LNCAP (cell line): ENCODE measurements at regions not wholly inside any gene's neighbourhood (a gene's known extent, or its start where the extent isn't known, plus 50 kb on each side); places are given as distances from the start of the nearest gene placed in this dataset.

Experiments used
- TF ChIP-seq, protein P1 (sequence below): fragments of 450-650 bp; IDR thresholded peaks from 2 replicates; pipeline ENCODE4 v1.5.1; 2017; ENCODE audit warnings: mild to moderate bottlenecking

GRCh38 chr5:135246605-135246922 lies 152.5 kb downstream of the MACROH2A1 start:
- TF ChIP-seq, protein P1, sequence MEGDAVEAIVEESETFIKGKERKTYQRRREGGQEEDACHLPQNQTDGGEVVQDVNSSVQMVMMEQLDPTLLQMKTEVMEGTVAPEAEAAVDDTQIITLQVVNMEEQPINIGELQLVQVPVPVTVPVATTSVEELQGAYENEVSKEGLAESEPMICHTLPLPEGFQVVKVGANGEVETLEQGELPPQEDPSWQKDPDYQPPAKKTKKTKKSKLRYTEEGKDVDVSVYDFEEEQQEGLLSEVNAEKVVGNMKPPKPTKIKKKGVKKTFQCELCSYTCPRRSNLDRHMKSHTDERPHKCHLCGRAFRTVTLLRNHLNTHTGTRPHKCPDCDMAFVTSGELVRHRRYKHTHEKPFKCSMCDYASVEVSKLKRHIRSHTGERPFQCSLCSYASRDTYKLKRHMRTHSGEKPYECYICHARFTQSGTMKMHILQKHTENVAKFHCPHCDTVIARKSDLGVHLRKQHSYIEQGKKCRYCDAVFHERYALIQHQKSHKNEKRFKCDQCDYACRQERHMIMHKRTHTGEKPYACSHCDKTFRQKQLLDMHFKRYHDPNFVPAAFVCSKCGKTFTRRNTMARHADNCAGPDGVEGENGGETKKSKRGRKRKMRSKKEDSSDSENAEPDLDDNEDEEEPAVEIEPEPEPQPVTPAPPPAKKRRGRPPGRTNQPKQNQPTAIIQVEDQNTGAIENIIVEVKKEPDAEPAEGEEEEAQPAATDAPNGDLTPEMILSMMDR, result no peak

DNA sequence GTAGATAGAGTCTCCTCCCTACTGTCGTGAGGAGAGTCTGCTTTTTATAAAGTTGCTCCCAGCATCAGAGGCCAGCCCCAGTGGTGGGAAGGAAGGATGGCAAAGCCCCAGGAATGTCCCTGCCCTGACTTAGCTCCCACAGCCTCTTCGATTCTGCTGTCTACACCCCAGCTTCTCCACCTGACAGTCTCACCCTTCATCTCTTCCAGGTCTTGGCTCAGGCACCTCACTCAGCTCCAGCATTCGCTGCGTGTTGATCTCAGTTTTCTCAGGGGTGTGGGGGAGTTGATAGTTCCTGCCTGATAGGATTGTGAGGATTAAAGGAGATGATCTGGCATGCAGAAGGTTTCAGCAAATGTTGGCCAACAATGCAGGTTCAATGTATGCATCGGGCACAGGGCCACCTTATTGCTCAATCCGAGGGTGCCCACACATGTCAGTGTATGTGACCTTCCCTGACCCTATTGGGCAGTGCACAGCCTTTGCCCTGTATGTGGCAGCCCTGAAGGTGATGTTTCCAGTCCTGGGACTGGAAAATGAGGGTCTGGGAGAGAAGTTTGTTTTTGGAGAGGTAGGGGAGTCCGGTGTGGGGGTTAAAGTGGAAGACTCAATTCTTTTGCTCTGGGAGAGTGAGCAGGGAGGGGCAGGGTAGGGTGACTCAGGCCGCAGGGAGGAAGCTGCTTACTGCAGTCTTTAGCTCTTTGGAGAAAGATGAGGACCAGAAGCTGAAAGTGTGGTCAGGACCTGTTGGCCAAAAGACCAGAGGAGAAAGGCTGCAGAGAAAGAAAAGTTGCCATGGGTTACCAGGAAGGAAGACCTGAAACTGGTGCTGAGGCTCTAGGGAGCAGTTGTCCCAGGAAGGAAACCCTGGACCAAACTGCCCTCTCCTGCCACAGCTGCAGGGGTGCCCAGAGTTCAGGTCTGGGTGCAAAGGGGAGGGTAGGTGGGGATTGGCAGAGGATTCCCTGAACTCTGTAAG lies 153.2 kb downstream of the MACROH2A1 start:
- TF ChIP-seq, protein P1, result no peak

- TF ChIP-seq, protein P1, result no peak
These were observed 154.4 kb downstream of the MACROH2A1 start for GRCh38 chr5:135244620-135245021.

GRCh38 chr5:135243556-135244285 lies 155.3 kb downstream of the MACROH2A1 start:
- TF ChIP-seq, protein P1, result no peak

- TF ChIP-seq, protein P1, result no peak
These were observed 156.0 kb downstream of the MACROH2A1 start for GRCh38 chr5:135242866-135243555.

DNA sequence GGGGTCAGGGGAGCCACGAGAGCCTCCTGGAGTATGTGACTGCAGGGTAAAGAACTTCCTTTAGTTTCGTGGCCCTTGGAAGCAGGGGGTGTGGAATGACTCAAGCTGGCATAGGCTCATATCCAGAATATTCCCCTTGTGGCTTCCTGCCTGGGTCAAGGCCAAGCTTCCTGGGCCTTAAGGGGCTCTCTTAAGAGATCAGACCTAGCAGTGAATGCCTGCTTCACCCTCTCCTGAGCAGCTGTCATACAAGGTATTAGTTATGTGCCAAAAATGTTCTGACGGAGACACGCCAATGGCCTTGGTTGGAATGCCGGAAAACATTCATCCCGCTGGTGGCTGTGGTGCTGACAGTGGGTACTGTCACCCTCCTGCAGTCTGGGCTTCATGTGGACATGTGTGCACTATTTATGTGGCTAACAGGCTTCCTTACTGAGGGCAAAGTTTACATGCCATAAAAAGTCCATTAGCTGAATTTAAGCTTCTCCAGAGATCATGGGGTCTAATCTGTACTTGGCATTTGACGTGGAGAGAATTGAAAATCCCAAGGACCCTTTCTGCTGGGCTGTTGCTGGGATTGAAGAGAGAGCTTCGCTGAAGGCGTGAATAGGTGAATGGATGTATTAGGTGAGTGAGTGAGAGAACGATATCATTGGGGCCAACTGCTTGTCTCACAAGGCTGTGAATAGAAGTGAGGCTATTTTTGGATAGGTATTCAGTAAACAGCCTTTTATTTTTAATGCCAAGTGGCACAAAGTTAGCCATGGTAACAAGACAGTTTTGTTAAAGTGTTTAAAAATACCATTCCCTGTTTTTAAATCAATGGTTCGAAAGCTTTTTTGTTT lies 156.8 kb downstream of the MACROH2A1 start:
- TF ChIP-seq, protein P1, result no peak

DNA sequence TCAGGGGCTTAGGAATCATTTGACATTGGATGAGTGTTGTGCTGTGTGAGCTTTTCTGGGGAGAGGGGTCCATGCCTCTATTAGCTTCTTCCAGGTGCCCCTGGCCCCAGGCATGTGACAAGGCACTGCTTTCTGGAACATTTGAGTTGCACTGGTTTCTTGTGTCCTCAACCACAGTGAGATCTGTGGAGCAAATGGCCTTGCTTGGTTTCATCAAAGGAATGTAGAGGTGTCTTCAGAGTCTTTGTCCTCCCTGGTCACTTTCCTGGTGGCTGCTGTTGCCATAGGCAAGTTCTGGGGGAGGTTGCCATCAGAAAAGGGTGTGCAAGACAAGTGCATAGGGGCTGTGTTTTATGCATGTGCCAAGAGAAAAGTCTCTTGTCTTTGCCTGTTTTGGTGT lies 157.5 kb downstream of the MACROH2A1 start:
- TF ChIP-seq, protein P1, result no peak
